VCaP (cell line): ENCODE measurements at regions not wholly inside any gene's neighbourhood (a gene's known extent, or its start where the extent isn't known, plus 50 kb on each side); places are given as distances from the start of the nearest gene placed in this dataset.

ENCODE experiments used
- H3K27ac ChIP-seq: fragments of 450-650 bp; 2 replicates; pipeline ENCODE4 v1.5.1; 2017
- TF ChIP-seq, protein P1 (sequence below): fragments of 450-650 bp; conservative IDR thresholded peaks from 2 replicates; pipeline ENCODE4 v1.5.1; 2017; ENCODE audit warnings: mild to moderate bottlenecking, moderate library complexity

DNA sequence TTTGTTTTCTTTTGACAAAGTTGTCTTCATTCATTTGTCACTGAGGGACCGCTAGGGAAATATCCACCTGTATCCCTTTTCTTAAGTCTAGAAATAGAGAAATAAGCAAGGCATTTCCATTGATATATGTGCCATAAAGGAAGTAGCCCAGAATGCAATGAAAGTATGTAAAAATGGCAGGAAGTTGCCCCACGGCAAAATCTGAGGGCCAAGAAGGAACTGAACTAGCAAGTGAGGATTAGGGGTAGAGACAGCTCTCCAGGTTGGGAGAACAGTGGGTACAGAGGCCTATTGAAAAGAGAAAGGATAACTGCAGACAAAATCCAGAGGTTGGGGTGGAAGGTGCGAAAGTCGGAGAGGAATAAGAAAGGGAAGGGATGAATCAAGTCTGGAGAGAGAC, 56.6 kb upstream of the TOMM7 start:
- no peak overlapping the region for H3K27ac ChIP-seq
- TF ChIP-seq, protein P1, sequence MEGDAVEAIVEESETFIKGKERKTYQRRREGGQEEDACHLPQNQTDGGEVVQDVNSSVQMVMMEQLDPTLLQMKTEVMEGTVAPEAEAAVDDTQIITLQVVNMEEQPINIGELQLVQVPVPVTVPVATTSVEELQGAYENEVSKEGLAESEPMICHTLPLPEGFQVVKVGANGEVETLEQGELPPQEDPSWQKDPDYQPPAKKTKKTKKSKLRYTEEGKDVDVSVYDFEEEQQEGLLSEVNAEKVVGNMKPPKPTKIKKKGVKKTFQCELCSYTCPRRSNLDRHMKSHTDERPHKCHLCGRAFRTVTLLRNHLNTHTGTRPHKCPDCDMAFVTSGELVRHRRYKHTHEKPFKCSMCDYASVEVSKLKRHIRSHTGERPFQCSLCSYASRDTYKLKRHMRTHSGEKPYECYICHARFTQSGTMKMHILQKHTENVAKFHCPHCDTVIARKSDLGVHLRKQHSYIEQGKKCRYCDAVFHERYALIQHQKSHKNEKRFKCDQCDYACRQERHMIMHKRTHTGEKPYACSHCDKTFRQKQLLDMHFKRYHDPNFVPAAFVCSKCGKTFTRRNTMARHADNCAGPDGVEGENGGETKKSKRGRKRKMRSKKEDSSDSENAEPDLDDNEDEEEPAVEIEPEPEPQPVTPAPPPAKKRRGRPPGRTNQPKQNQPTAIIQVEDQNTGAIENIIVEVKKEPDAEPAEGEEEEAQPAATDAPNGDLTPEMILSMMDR = no peak

DNA sequence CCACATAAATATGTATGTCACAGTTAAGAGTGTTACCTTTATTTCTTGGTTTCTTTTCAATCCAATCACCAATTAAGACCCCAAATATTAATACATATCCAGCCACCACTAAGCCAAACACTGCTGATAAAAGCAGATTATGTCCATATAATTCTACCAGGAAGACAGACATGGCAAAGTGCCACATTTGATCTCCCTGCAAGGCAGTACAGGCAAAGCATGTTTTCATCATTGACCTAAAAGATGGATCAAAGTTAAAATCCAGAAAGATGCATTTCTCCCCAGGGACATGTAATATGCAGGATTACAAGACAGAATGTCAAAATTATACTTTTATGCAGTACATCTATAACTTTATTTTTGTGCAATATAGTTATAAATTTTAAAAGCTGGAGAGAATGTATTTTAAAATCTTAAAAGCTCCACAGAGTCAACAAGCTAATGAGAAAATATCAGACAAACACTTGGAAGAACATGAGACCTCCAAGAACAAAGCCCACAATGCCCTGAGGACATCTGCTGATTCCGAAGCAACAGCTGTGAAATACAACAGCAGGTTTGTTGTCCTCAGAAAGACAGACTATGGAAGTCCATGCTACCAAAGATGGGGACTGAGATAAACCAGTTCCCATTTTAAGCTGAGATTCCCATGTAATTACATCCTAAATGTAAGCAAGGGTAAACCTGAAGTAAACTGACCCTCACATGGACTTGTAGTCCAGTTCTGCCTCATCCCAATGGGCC, 54.5 kb upstream of the TOMM7 start:
- H3K27ac ChIP-seq = no peak overlapping the region
- TF ChIP-seq, protein P1 = no peak

DNA sequence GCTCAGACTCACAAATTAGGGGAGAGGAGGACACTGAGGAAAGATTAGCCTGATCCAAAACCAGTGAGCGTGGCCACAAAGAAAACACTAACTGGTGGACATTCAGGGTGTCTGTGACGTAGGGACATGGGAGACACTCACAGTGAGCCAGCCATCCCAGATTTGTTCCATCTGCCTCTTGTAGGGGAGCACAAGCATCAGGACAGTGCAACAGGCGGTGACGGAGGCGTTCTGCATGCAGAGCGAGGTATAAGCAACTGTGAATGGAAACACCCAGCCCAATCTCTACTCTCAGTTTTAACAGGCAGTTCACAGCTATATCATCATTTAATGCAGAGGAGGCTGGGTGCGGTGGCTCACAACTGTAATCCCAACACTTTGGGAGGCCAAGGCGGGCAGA, 52.8 kb upstream of the TOMM7 start:
- no peak overlapping the region for H3K27ac ChIP-seq
- TF ChIP-seq, protein P1 = no peak

DNA sequence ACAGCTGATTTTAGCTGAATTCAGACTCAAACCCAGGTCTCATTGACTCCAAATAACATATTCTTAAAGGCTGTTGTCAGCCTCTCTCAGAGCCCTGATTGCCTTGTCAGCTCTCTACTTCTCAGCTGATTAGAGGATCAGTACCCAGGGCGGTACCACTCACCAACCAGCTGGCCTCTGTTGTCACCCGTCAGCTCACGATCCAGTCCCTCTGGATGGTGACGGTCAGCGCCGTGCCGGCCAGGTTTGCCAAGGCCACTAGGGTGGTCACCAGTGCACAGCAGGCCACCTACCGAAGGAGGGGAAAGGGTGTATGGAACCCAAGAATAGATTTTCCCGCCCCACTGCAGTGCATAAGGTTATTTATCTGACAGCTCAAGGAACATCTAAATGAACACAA, 52.3 kb upstream of the TOMM7 start:
- H3K27ac ChIP-seq = no peak overlapping the region
- TF ChIP-seq, protein P1 = no peak
